Cardiac muscle cell (in vitro differentiated cells and primary cell): ENCODE measurements at regions not wholly inside any gene's neighbourhood (a gene's known extent, or its start where the extent isn't known, plus 50 kb on each side); places are given as distances from the start of the nearest gene placed in this dataset.
"Not testable (repeated sequence)": the region's sequence is repeated elsewhere in the genome, so short reads cannot be mapped to it uniquely, and the experiment has no call there.

Source experiments
- DNase-seq, 2 donors: peaks; one replicate each; pipeline versions ENCODE4 v3.0.0 to v3.0.0-alpha.2; 2010 to 2017; ENCODE audit warnings: low read depth in 1 of 2, low spot score in 1 of 2
- H3K27ac ChIP-seq: fragments of 200-600 bp; sonication (generic); 2 replicates; pipeline ENCODE4 v1.5.1; 2016
- H3K27me3 ChIP-seq: fragments of 200-600 bp; sonication (generic); 2 replicates; pipeline ENCODE4 v1.6.0; 2016; ENCODE audit warnings: control low read depth
- H3K36me3 ChIP-seq: fragments of 200-600 bp; sonication (generic); 2 replicates; pipeline ENCODE4 v1.5.1; 2016; ENCODE audit warnings: control low read depth
- H3K4me1 ChIP-seq: fragments of 200-600 bp; sonication (generic); 2 replicates; pipeline ENCODE4 v1.8.1; 2017; ENCODE audit warnings: low read depth, mild to moderate bottlenecking, mixed run types
- H3K4me3 ChIP-seq: fragments of 200-600 bp; sonication (generic); 2 replicates; pipeline ENCODE4 v1.5.1; 2016; ENCODE audit warnings: mild to moderate bottlenecking
- H3K9me3 ChIP-seq: fragments of 200-600 bp; sonication (generic); 2 replicates; pipeline ENCODE4 v1.5.1; 2017; ENCODE audit warnings: low read depth, mild to moderate bottlenecking, control low read depth
- TF ChIP-seq, protein P1 (sequence below): IDR thresholded peaks from 2 replicates; pipeline ENCODE4 v1.5.1; 2012; ENCODE audit warnings: low read depth, mild to moderate bottlenecking, low read length

GRCh38 chr3:3355442-3355841 is 176.0 kb upstream of the CRBN start:
- no peak overlapping the region for H3K27ac ChIP-seq
- no peaks in the 10 kb centered on the region for H3K4me1 ChIP-seq
- no peak for DNase-seq
- H3K36me3 ChIP-seq = no peaks in the 10 kb centered on the region
- no peaks in the 10 kb centered on the region for H3K27me3 ChIP-seq
- TF ChIP-seq, protein P1, sequence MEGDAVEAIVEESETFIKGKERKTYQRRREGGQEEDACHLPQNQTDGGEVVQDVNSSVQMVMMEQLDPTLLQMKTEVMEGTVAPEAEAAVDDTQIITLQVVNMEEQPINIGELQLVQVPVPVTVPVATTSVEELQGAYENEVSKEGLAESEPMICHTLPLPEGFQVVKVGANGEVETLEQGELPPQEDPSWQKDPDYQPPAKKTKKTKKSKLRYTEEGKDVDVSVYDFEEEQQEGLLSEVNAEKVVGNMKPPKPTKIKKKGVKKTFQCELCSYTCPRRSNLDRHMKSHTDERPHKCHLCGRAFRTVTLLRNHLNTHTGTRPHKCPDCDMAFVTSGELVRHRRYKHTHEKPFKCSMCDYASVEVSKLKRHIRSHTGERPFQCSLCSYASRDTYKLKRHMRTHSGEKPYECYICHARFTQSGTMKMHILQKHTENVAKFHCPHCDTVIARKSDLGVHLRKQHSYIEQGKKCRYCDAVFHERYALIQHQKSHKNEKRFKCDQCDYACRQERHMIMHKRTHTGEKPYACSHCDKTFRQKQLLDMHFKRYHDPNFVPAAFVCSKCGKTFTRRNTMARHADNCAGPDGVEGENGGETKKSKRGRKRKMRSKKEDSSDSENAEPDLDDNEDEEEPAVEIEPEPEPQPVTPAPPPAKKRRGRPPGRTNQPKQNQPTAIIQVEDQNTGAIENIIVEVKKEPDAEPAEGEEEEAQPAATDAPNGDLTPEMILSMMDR = no peak
- no peaks in the 10 kb centered on the region for H3K9me3 ChIP-seq
- H3K4me3 ChIP-seq = no peak overlapping the region

- Histone ChIP-seq H3K36me3 (no peaks in the 10 kb centered on the region), H3K27ac (no peak overlapping the region), H3K27me3 (no peaks in the 10 kb centered on the region), H3K4me1 (no peaks in the 10 kb centered on the region), H3K9me3 (no peaks in the 10 kb centered on the region), H3K4me3 (no peak overlapping the region)
- TF ChIP-seq, protein P1 = no peak
- no peak for DNase-seq
These were observed 173.7 kb upstream of the CRBN start for GRCh38 chr3:3353153-3353552.

- Histone ChIP-seq H3K27ac (no peak overlapping the region), H3K27me3 (no peaks in the 10 kb centered on the region), H3K4me3 (no peak overlapping the region), H3K9me3 (no peaks in the 10 kb centered on the region), H3K36me3 (no peaks in the 10 kb centered on the region), H3K4me1 (no peaks in the 10 kb centered on the region)
- DNase-seq = no peak
- TF ChIP-seq, protein P1 = no peak
These were observed 171.7 kb upstream of the CRBN start for GRCh38 chr3:3351226-3351625.

DNA sequence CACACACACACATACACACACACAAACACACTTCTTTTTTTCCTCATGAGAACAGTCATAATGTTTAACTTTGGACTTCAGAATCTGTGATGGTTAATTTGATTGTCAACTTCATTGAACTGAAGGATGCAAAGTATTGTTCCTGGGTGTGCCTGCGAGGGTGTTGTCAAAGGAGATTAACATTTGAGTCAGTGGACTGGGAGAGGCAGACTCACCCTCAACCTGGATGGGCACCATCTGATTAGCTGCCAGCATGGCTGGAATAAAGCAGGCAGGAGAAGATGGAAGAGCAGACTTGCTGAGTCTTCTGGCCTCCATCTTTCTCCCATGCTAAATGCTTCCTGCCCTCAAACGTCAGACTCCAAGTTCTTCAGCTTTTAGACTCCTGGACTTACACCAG is 167.6 kb upstream of the CRBN start:
- H3K4me3 ChIP-seq, H3K36me3 ChIP-seq, H3K4me1 ChIP-seq: not testable (repeated sequence)

DNA sequence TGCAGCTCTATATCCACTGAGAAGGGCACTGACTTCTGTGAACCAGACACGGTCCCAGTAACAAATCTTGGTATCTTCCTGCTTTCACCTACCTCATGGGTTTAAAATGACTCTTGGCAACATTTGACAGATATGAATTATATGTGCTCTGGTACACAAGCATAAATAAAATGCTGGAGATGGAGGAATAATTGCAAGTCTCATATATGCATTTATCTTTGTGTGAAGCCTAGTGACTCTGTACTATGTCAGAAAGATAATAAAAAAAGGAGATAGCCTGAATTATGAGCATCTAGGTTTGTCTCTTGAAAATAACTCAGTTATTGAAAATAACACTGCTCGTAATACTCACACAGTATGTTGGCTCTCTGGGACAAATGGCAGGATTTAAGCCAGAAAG is 167.1 kb upstream of the CRBN start:
- Histone ChIP-seq H3K36me3 (no peaks in the 10 kb centered on the region), H3K9me3 (no peaks in the 10 kb centered on the region), H3K4me3 (no peak overlapping the region), H3K27me3 (peaks cover 5% of the 10 kb centered on the region), H3K4me1 (no peaks in the 10 kb centered on the region), H3K27ac (no peak overlapping the region)
- no peak for DNase-seq
- TF ChIP-seq, protein P1 = no peak

More for the DNA sequence above, 167.6 kb upstream of the CRBN start:
- not testable (repeated sequence) for DNase-seq, H3K9me3 ChIP-seq, H3K27ac ChIP-seq, H3K27me3 ChIP-seq

DNA sequence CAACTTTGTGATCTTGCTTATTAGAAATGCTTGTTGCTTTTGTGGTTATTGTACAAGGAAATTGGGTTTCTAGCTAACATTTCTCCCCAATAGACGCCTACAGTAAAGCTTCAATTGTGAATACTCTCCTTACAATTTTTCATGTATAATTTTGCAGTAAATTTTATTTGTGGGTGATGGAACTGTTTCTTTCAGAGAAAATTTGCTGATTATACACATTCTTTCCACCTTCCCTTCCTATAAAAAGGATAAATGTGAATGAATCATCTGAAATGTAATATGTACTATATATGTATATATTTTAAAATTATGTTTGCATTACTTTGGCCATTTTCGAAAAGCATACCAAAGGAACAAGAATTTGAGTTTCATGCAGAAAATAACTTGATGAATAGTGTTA is 162.7 kb upstream of the CRBN start:
- no peak overlapping the region for H3K27ac ChIP-seq
- H3K36me3 ChIP-seq = no peaks in the 10 kb centered on the region
- H3K4me1 ChIP-seq = no peaks in the 10 kb centered on the region
- no peak for DNase-seq
- TF ChIP-seq, protein P1 = no peak
- H3K4me3 ChIP-seq = no peak overlapping the region
- H3K9me3 ChIP-seq = no peaks in the 10 kb centered on the region
- peaks cover 5% of the 10 kb centered on the region for H3K27me3 ChIP-seq
